A549 (cell line): ENCODE measurements at regions not wholly inside any gene's neighbourhood (a gene's known extent, or its start where the extent isn't known, plus 50 kb on each side); places are given as distances from the start of the nearest gene placed in this dataset.

Source experiments
- BCL3 ChIP-seq: fragments of >200 bp; sonication (Bioruptor Twin); formaldehyde crosslinking; IDR thresholded peaks from 3 replicates; pipeline ENCODE4 v1.6.1; 2016
- CEBPB ChIP-seq, 2 experiments: fragments of >200 bp in 1 of 2; sonication (Bioruptor Twin) in 1 of 2; formaldehyde crosslinking in 1 of 2; IDR thresholded peaks; 2 replicates each; pipeline ENCODE4 v1.6.1; 2012 to 2016
- EP300 ChIP-seq, 2 experiments: fragments of >200 bp; sonication (Bioruptor Twin); formaldehyde crosslinking; IDR thresholded peaks; 2 replicates in 1 of 2; 3 replicates in 1 of 2; pipeline ENCODE4 v1.6.1; 2016 to 2017
- JUNB ChIP-seq: fragments of >200 bp; sonication (Bioruptor Twin); formaldehyde crosslinking; IDR thresholded peaks from 2 replicates; pipeline ENCODE4 v1.6.1; 2016
- MAFK ChIP-seq: fragments of 450-650 bp; IDR thresholded peaks from 2 replicates; pipeline ENCODE4 v1.6.1; 2014; ENCODE audit not compliant: partially characterized antibody
- MAZ ChIP-seq: fragments of 150-350 bp; IDR thresholded peaks from 2 replicates; pipeline ENCODE4 v1.6.1; 2014; ENCODE audit warnings: antibody characterized with exemption, low read depth, low read length, borderline replicate concordance
- PHF8 ChIP-seq: fragments of 200-600 bp; sonication (generic); IDR thresholded peaks from 2 replicates; pipeline ENCODE4 v1.6.1; 2016; ENCODE audit warnings: low read depth, mild to moderate bottlenecking, antibody characterized with exemption, moderate library complexity, borderline replicate concordance
- POLR2A ChIP-seq: IDR thresholded peaks from 2 replicates; pipeline ENCODE4 v1.6.1; 2012; ENCODE audit warnings: mild to moderate bottlenecking, low read length
- TP53 ChIP-seq: fragments of 250-450 bp; sonication (Bioruptor Pico); IDR thresholded peaks from 2 replicates; pipeline ENCODE4 v1.5.0; 2021; ENCODE audit warnings: mild to moderate bottlenecking, moderate library complexity
- ZFP36 ChIP-seq: fragments of 450-650 bp; IDR thresholded peaks from 2 replicates; pipeline ENCODE4 v1.6.1; 2014; ENCODE audit warnings: borderline replicate concordance; ENCODE audit not compliant: partially characterized antibody
- TF ChIP-seq, protein P1 (sequence below): fragments of >200 bp; sonication (Bioruptor Twin); formaldehyde crosslinking; IDR thresholded peaks from 3 replicates; pipeline ENCODE4 v1.5.1; 2016
- TF ChIP-seq, protein P2 (sequence below): fragments of 200-600 bp; sonication (generic); IDR thresholded peaks from 2 replicates; pipeline ENCODE4 v1.6.1; 2016; ENCODE audit warnings: antibody characterized with exemption, mild to moderate bottlenecking, moderate library complexity
- TF ChIP-seq, protein P3 (sequence below): IDR thresholded peaks from 2 replicates; pipeline ENCODE4 v1.6.1; 2012

DNA sequence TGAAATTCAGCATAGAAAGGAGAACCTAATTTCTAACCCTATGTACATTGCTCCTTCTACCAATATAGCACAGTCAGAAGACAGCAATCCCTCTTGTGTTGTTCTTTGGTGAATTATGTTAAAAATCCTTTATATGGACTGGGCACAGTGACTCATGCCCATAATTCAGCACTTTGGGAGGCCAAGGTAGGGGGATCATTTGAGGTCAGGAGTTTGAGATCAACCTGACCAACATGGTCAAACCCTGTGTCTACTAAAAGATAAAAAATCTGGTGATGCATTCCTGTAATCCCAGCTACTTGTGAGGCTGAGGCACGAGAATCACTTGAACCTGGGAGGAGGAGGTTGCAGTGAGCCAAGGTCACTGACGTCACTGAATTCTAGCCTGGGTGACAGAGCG lies 195.6 kb downstream of the TMX3 start:
- TF ChIP-seq EP300 (IDR thresholded peaks at IDR 0.05) (no peak), POLR2A (no peak), BCL3 (no peak), MAFK (no peak), CEBPB (IDR thresholded peaks at IDR 0.05) (no peak), TP53 (CRISPR knock-in tag) (no peak), MAZ (no peak), JUNB (no peak), ZFP36 (no peak), PHF8 (no peak)
- TF ChIP-seq, protein P1, sequence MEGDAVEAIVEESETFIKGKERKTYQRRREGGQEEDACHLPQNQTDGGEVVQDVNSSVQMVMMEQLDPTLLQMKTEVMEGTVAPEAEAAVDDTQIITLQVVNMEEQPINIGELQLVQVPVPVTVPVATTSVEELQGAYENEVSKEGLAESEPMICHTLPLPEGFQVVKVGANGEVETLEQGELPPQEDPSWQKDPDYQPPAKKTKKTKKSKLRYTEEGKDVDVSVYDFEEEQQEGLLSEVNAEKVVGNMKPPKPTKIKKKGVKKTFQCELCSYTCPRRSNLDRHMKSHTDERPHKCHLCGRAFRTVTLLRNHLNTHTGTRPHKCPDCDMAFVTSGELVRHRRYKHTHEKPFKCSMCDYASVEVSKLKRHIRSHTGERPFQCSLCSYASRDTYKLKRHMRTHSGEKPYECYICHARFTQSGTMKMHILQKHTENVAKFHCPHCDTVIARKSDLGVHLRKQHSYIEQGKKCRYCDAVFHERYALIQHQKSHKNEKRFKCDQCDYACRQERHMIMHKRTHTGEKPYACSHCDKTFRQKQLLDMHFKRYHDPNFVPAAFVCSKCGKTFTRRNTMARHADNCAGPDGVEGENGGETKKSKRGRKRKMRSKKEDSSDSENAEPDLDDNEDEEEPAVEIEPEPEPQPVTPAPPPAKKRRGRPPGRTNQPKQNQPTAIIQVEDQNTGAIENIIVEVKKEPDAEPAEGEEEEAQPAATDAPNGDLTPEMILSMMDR, result no peak
- TF ChIP-seq, protein P2, sequence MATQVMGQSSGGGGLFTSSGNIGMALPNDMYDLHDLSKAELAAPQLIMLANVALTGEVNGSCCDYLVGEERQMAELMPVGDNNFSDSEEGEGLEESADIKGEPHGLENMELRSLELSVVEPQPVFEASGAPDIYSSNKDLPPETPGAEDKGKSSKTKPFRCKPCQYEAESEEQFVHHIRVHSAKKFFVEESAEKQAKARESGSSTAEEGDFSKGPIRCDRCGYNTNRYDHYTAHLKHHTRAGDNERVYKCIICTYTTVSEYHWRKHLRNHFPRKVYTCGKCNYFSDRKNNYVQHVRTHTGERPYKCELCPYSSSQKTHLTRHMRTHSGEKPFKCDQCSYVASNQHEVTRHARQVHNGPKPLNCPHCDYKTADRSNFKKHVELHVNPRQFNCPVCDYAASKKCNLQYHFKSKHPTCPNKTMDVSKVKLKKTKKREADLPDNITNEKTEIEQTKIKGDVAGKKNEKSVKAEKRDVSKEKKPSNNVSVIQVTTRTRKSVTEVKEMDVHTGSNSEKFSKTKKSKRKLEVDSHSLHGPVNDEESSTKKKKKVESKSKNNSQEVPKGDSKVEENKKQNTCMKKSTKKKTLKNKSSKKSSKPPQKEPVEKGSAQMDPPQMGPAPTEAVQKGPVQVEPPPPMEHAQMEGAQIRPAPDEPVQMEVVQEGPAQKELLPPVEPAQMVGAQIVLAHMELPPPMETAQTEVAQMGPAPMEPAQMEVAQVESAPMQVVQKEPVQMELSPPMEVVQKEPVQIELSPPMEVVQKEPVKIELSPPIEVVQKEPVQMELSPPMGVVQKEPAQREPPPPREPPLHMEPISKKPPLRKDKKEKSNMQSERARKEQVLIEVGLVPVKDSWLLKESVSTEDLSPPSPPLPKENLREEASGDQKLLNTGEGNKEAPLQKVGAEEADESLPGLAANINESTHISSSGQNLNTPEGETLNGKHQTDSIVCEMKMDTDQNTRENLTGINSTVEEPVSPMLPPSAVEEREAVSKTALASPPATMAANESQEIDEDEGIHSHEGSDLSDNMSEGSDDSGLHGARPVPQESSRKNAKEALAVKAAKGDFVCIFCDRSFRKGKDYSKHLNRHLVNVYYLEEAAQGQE, result no peak
- TF ChIP-seq, protein P3, sequence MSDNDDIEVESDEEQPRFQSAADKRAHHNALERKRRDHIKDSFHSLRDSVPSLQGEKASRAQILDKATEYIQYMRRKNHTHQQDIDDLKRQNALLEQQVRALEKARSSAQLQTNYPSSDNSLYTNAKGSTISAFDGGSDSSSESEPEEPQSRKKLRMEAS, result no peak
